ENCODE measurements at regions not wholly inside any gene's neighbourhood (a gene's known extent, or its start where the extent isn't known, plus 50 kb on each side); places are given as distances from the start of the nearest gene placed in this dataset.

GRCh38 chr2:126482582-126483464, 173.1 kb upstream of the GYPC start:
- Histone ChIP-seq H3K4me3 (replicated peaks in 1 of 4; ENCODE audit: control extremely low read depth in 1 of 4, insufficient read depth in 1 of 4, low read depth in 3 of 4, low read length in 4 of 4) (no peak overlapping the region), H3K4me2 (ENCODE audit: extremely low read depth, insufficient read depth, low read length) (no peak overlapping the region), H3K9ac (ENCODE audit: insufficient read depth, low read length) (no peak overlapping the region), H3K27ac (ENCODE audit: insufficient read depth, low read length) (no peak overlapping the region), H3K79me2 (ENCODE audit: control insufficient read depth, insufficient read depth, low read length) (no peaks in the 10 kb centered on the region), H4K20me1 (ENCODE audit: control insufficient read depth, extremely low read depth, insufficient read depth, low read length) (no peaks in the 10 kb centered on the region), H3K9me3 (ENCODE audit: control insufficient read depth, insufficient read depth, low read depth, low read length) (no peaks in the 10 kb centered on the region), H3K4me1 (ENCODE audit: control insufficient read depth, extremely low read depth, insufficient read depth, low read length) (no peaks in the 10 kb centered on the region), H2AFZ (ENCODE audit: low read length) (no peak overlapping the region), H3K36me3 (ENCODE audit: control insufficient read depth, insufficient read depth, low read length) (no peaks in the 10 kb centered on the region), H3K27me3 (ENCODE audit: control insufficient read depth, insufficient read depth, low read length) (no peaks in the 10 kb centered on the region)
- TF ChIP-seq EZH2 (IDR thresholded peaks at IDR 0.05; ENCODE audit: low read length, missing control alignments) (no peak), CTCF (conservative IDR thresholded peaks at IDR 0.05 in 1 of 2, IDR thresholded peaks at IDR 0.05 in 1 of 2; ENCODE audit: low read depth in 1 of 2, low read length in 2 of 2) (no peak)
- DNase-seq (ENCODE audit: low read depth in 2 of 2) = no peak

GRCh38 chr2:126494593-126494992, 161.4 kb upstream of the GYPC start:
- no peak overlapping the region for H2AFZ ChIP-seq (ENCODE audit: low read length)
- no peaks in the 10 kb centered on the region for H3K79me2 ChIP-seq (ENCODE audit: control insufficient read depth, insufficient read depth, low read length)
- H3K4me3 ChIP-seq (replicated peaks in 1 of 4; ENCODE audit: control extremely low read depth in 1 of 4, insufficient read depth in 1 of 4, low read depth in 3 of 4, low read length in 4 of 4) = no peak overlapping the region
- no peaks in the 10 kb centered on the region for H3K4me1 ChIP-seq (ENCODE audit: control insufficient read depth, extremely low read depth, insufficient read depth, low read length)
- DNase-seq (ENCODE audit: low read depth in 2 of 2) = no peak
- no peaks in the 10 kb centered on the region for H3K9me3 ChIP-seq (ENCODE audit: control insufficient read depth, insufficient read depth, low read depth, low read length)
- no peak overlapping the region for H3K4me2 ChIP-seq (ENCODE audit: extremely low read depth, insufficient read depth, low read length)
- no peaks in the 10 kb centered on the region for H3K36me3 ChIP-seq (ENCODE audit: control insufficient read depth, insufficient read depth, low read length)
- no peak for TF ChIP-seq EZH2 (IDR thresholded peaks at IDR 0.05; ENCODE audit: low read length, missing control alignments)
- TF ChIP-seq CTCF (conservative IDR thresholded peaks at IDR 0.05 in 1 of 2, IDR thresholded peaks at IDR 0.05 in 1 of 2; ENCODE audit: low read depth in 1 of 2, low read length in 2 of 2) = no peak
- H4K20me1 ChIP-seq (ENCODE audit: control insufficient read depth, extremely low read depth, insufficient read depth, low read length) = no peaks in the 10 kb centered on the region
- H3K27me3 ChIP-seq (ENCODE audit: control insufficient read depth, insufficient read depth, low read length) = no peaks in the 10 kb centered on the region
- no peak overlapping the region for H3K27ac ChIP-seq (ENCODE audit: insufficient read depth, low read length)
- H3K9ac ChIP-seq (ENCODE audit: insufficient read depth, low read length) = no peak overlapping the region

GRCh38 chr2:126495189-126495588, 160.8 kb upstream of the GYPC start:
- Histone ChIP-seq H4K20me1 (ENCODE audit: control insufficient read depth, extremely low read depth, insufficient read depth, low read length) (no peaks in the 10 kb centered on the region), H3K36me3 (ENCODE audit: control insufficient read depth, insufficient read depth, low read length) (no peaks in the 10 kb centered on the region), H3K79me2 (ENCODE audit: control insufficient read depth, insufficient read depth, low read length) (no peaks in the 10 kb centered on the region), H3K4me1 (ENCODE audit: control insufficient read depth, extremely low read depth, insufficient read depth, low read length) (no peaks in the 10 kb centered on the region), H3K4me2 (ENCODE audit: extremely low read depth, insufficient read depth, low read length) (no peak overlapping the region), H3K9ac (ENCODE audit: insufficient read depth, low read length) (no peak overlapping the region), H3K27me3 (ENCODE audit: control insufficient read depth, insufficient read depth, low read length) (no peaks in the 10 kb centered on the region), H2AFZ (ENCODE audit: low read length) (no peak overlapping the region), H3K4me3 (replicated peaks in 1 of 4; ENCODE audit: control extremely low read depth in 1 of 4, insufficient read depth in 1 of 4, low read depth in 3 of 4, low read length in 4 of 4) (no peak overlapping the region), H3K27ac (ENCODE audit: insufficient read depth, low read length) (no peak overlapping the region), H3K9me3 (ENCODE audit: control insufficient read depth, insufficient read depth, low read depth, low read length) (no peaks in the 10 kb centered on the region)
- no peak for DNase-seq (ENCODE audit: low read depth in 2 of 2)
- no peak for TF ChIP-seq EZH2 (IDR thresholded peaks at IDR 0.05; ENCODE audit: low read length, missing control alignments)
- TF ChIP-seq CTCF (conservative IDR thresholded peaks at IDR 0.05 in 1 of 2, IDR thresholded peaks at IDR 0.05 in 1 of 2; ENCODE audit: low read depth in 1 of 2, low read length in 2 of 2) = no peak

All from fibroblast of lung (primary cell).